Breast epithelium (tissue), 3 donors: ENCODE measurements at regions not wholly inside any gene's neighbourhood (a gene's known extent, or its start where the extent isn't known, plus 50 kb on each side); places are given as distances from the start of the nearest gene placed in this dataset.

Source experiments
- POLR2A ChIP-seq: fragments of 450-650 bp; IDR thresholded peaks from one replicate; pipeline ENCODE4 v1.6.1; 2016; ENCODE audit warnings: antibody characterized with exemption, mild to moderate bottlenecking, moderate library complexity
- POLR2AphosphoS5 ChIP-seq, 3 donors: sonication (generic); formaldehyde crosslinking; IDR thresholded peaks; one replicate each; pipeline ENCODE4 v1.6.1; 2017; ENCODE audit warnings: antibody characterized with exemption in 3 of 3
- TF ChIP-seq, protein P1 (sequence below), 3 donors: fragments of 450-650 bp; IDR thresholded peaks; one replicate each; pipeline ENCODE4 v1.5.1; 2016 to 2017; ENCODE audit warnings: antibody characterized with exemption in 3 of 3, mild to moderate bottlenecking in 3 of 3, moderate library complexity in 3 of 3

DNA sequence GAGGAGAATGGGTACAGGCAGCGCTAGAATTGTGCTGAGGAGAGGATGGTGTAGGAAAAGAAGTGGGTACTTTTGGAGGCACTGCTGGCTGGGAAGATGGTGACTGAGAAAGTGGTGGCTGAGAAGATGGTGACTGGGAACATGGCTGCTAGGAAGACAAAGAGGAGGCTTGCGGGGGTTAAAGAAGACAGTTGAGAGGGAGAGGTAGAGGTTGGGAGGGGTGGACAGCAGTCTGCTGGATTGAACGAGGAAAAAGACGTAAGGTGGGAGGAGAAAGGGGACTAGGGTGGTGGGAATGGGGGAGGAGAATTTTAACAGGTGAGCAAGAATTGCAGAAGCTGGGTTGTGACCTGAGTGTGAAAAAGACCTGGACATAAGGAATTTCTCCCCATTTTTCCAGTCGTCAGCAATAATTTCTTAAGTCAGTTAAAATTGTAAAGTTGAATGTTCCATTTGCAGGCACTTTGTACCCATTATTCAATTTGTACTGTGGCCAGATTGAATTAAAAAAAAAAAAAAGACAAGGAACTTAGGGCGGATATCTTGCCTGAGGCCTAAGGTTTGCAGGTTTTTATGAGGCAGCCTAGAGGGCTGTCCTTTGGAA lies 2450.0 kb downstream of the TP53TG3F start:
- TF ChIP-seq, protein P1, sequence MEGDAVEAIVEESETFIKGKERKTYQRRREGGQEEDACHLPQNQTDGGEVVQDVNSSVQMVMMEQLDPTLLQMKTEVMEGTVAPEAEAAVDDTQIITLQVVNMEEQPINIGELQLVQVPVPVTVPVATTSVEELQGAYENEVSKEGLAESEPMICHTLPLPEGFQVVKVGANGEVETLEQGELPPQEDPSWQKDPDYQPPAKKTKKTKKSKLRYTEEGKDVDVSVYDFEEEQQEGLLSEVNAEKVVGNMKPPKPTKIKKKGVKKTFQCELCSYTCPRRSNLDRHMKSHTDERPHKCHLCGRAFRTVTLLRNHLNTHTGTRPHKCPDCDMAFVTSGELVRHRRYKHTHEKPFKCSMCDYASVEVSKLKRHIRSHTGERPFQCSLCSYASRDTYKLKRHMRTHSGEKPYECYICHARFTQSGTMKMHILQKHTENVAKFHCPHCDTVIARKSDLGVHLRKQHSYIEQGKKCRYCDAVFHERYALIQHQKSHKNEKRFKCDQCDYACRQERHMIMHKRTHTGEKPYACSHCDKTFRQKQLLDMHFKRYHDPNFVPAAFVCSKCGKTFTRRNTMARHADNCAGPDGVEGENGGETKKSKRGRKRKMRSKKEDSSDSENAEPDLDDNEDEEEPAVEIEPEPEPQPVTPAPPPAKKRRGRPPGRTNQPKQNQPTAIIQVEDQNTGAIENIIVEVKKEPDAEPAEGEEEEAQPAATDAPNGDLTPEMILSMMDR (IDR thresholded peaks at IDR 0.05), result no peak
- TF ChIP-seq POLR2A (no peak), POLR2AphosphoS5 (IDR thresholded peaks at IDR 0.05) (no peak)
